H1 (cell line): ENCODE measurements at regions not wholly inside any gene's neighbourhood (a gene's known extent, or its start where the extent isn't known, plus 50 kb on each side); places are given as distances from the start of the nearest gene placed in this dataset.

ENCODE experiments used
- CTCF ChIA-PET: fragments of 300-600 bp; sonication (Branson Sonifier 250); formaldehyde crosslinking; loops from one replicate; lab custom pipeline; 2021; ENCODE audit not compliant: partially characterized antibody; lab: Charles Lee
- POLR2A ChIA-PET: fragments of 300-600 bp; sonication (Branson Sonifier 250); formaldehyde crosslinking; loops from one replicate; lab custom pipeline; 2021; ENCODE audit warnings: inconsistent platforms; ENCODE audit not compliant: partially characterized antibody; lab: Charles Lee
- DNase-seq, 2 experiments: peaks; one replicate each; pipeline versions ENCODE4 v3.0.0 to v3.0.0-alpha.2; 2010 to 2022; ENCODE audit warnings: low spot score in 2 of 2, low read depth in 1 of 2, mixed read lengths in 1 of 2
- FAIRE-seq: peaks from 2 replicates; lab custom pipeline; 2011; peaks lifted over from hg19 to GRCh38; lab: Jason Lieb, UNC
- H2AFZ ChIP-seq: 2 replicates; pipeline ENCODE4 v1.8.1; 2012; ENCODE audit warnings: low read length, inconsistent platforms
- H2AK5ac ChIP-seq: 2 replicates; pipeline ENCODE4 v1.6.1; 2013; ENCODE audit warnings: low read depth, low read length
- H2BK120ac ChIP-seq: replicated peaks from 2 replicates; pipeline ENCODE3; 2013; ENCODE audit warnings: low read depth, low read length, inconsistent platforms
- H2BK12ac ChIP-seq: 2 replicates; pipeline ENCODE4 v1.6.1; 2013; ENCODE audit warnings: low read depth, low read length
- H2BK15ac ChIP-seq: 2 replicates; pipeline ENCODE4 v1.6.1; 2013; ENCODE audit warnings: low read length
- H2BK20ac ChIP-seq: 2 replicates; pipeline ENCODE4 v1.6.1; 2013; ENCODE audit warnings: low read length
- H2BK5ac ChIP-seq: 2 replicates; pipeline ENCODE4 v1.6.1; 2013; ENCODE audit warnings: low read depth, low read length
- H3K14ac ChIP-seq: 2 replicates; pipeline ENCODE4 v1.6.1; 2013; ENCODE audit warnings: inconsistent platforms; ENCODE audit not compliant: insufficient read length
- H3K18ac ChIP-seq: 2 replicates; pipeline ENCODE4 v1.6.1; 2013; ENCODE audit warnings: low read length; ENCODE audit errors: extremely low read depth
- H3K23ac ChIP-seq: 2 replicates; pipeline ENCODE4 v1.6.1; 2013; ENCODE audit warnings: inconsistent platforms; ENCODE audit not compliant: insufficient read length
- H3K23me2 ChIP-seq: 2 replicates; pipeline ENCODE4 v1.6.1; 2013; ENCODE audit warnings: low read depth, low read length
- H3K27ac ChIP-seq: 2 replicates; pipeline ENCODE4 v1.6.1; 2011; ENCODE audit warnings: low read depth, low read length, inconsistent platforms
- H3K27me3 ChIP-seq, 4 experiments: replicated peaks in 1 of 4; 1 replicate in 1 of 4; 2 replicates in 3 of 4; pipeline versions ENCODE4 v1.6.1 to v1.8.1; 2011 to 2013; ENCODE audit warnings: low read length in 3 of 4, mild to moderate bottlenecking in 3 of 4, inconsistent platforms in 2 of 4, mixed read lengths in 2 of 4, moderate library complexity in 1 of 4; ENCODE audit not compliant: control insufficient read depth in 3 of 4, insufficient read depth in 3 of 4; ENCODE audit errors: extremely low read depth in 1 of 4
- H3K36me3 ChIP-seq, 4 experiments: 2 replicates each; pipeline versions ENCODE4 v1.6.1 to v1.8.1; 2011 to 2013; ENCODE audit warnings: mild to moderate bottlenecking in 4 of 4, low read length in 3 of 4, moderate library complexity in 2 of 4, control low read depth in 1 of 4, inconsistent platforms in 1 of 4; ENCODE audit not compliant: insufficient read depth in 4 of 4, control insufficient read depth in 2 of 4
- H3K4ac ChIP-seq: replicated peaks from 2 replicates; pipeline ENCODE3; 2013; ENCODE audit warnings: low read length, low read depth, mixed read lengths, inconsistent platforms; ENCODE audit not compliant: insufficient read length
- H3K4me1 ChIP-seq, 4 experiments: replicated peaks in 1 of 4; 1 replicate in 1 of 4; 2 replicates in 3 of 4; pipeline versions ENCODE4 v1.6.1 to v1.8.1; 2011 to 2013; ENCODE audit warnings: low read length in 3 of 4, inconsistent platforms in 2 of 4, mixed read lengths in 1 of 4; ENCODE audit not compliant: insufficient read depth in 4 of 4, control insufficient read depth in 3 of 4
- H3K4me2 ChIP-seq, 2 experiments: 2 replicates each; pipeline versions ENCODE4 v1.6.1 to v1.8.1; 2011 to 2013; ENCODE audit warnings: low read depth in 2 of 2, low read length in 2 of 2, control low read depth in 1 of 2, inconsistent platforms in 1 of 2, mild to moderate bottlenecking in 1 of 2; ENCODE audit not compliant: insufficient read depth in 1 of 2
- H3K4me3 ChIP-seq, 4 experiments: fragments of 200-600, 300-600 bp in 1 of 4; sonication (generic), shearing (Covaris generic), sonication (Bioruptor Twin) in 1 of 4; 2 replicates each; pipeline versions ENCODE4 v1.5.1 to v1.8.1; 2011 to 2016; ENCODE audit warnings: low read length in 4 of 4, low read depth in 3 of 4, control low read depth in 2 of 4, inconsistent platforms in 2 of 4, mild to moderate bottlenecking in 2 of 4, mixed read lengths in 1 of 4, moderate library complexity in 1 of 4; ENCODE audit not compliant: insufficient read depth in 2 of 4; ENCODE audit errors: extremely low read depth in 1 of 4
- H3K56ac ChIP-seq: replicated peaks from 2 replicates; pipeline ENCODE3; 2013; ENCODE audit warnings: low read depth, mild to moderate bottlenecking, mixed read lengths, low read length, inconsistent platforms; ENCODE audit not compliant: insufficient read length
- H3K79me1 ChIP-seq: 2 replicates; pipeline ENCODE4 v1.6.1; 2013; ENCODE audit warnings: low read depth, low read length, control low read depth
- H3K79me2 ChIP-seq, 2 experiments: 2 replicates each; pipeline versions ENCODE4 v1.6.1 to v1.8.1; 2012 to 2013; ENCODE audit warnings: low read length in 2 of 2, mild to moderate bottlenecking in 2 of 2, inconsistent platforms in 1 of 2; ENCODE audit not compliant: insufficient read depth in 2 of 2, control insufficient read depth in 1 of 2
- H3K9ac ChIP-seq, 4 experiments: replicated peaks in 1 of 4; 1 replicate in 1 of 4; 2 replicates in 3 of 4; pipeline versions ENCODE4 v1.6.1 to v1.8.1; 2011 to 2013; ENCODE audit warnings: low read depth in 3 of 4, low read length in 3 of 4, control low read depth in 2 of 4, mild to moderate bottlenecking in 2 of 4, moderate library complexity in 2 of 4, inconsistent platforms in 1 of 4; ENCODE audit errors: extremely low read depth in 1 of 4
- H3K9me3 ChIP-seq, 2 experiments: 2 replicates each; pipeline versions ENCODE4 v1.6.1 to v1.8.1; 2012 to 2013; ENCODE audit warnings: mild to moderate bottlenecking in 2 of 2, moderate library complexity in 2 of 2, control low read depth in 1 of 2, inconsistent platforms in 1 of 2, low read depth in 1 of 2, low read length in 1 of 2, mixed read lengths in 1 of 2; ENCODE audit not compliant: insufficient read depth in 2 of 2
- H4K20me1 ChIP-seq, 2 experiments: replicated peaks in 1 of 2; 2 replicates each; pipeline versions ENCODE3 to v1.8.1; 2011 to 2013; ENCODE audit warnings: inconsistent platforms in 2 of 2, low read length in 2 of 2, mild to moderate bottlenecking in 1 of 2; ENCODE audit not compliant: insufficient read depth in 2 of 2, control insufficient read depth in 1 of 2
- H4K5ac ChIP-seq: 2 replicates; pipeline ENCODE4 v1.6.1; 2013; ENCODE audit warnings: low read length, low read depth, mixed read lengths, inconsistent platforms; ENCODE audit not compliant: insufficient read length
- H4K8ac ChIP-seq: 2 replicates; pipeline ENCODE4 v1.8.0; 2013; ENCODE audit warnings: mild to moderate bottlenecking, moderate library complexity, low read length, inconsistent platforms; ENCODE audit not compliant: insufficient read depth; ENCODE audit errors: extremely low read depth
- H4K91ac ChIP-seq: replicated peaks from 2 replicates; pipeline ENCODE3; 2013; ENCODE audit warnings: low read length, mixed read lengths, inconsistent platforms; ENCODE audit not compliant: insufficient read length
- CBX5 ChIP-seq: fragments of 300-800, 300-1000 bp; sonication (generic); IDR thresholded peaks from 2 replicates; pipeline ENCODE4 v1.7.1; 2016; ENCODE audit warnings: antibody characterized with exemption, low read length, low read depth
- EZH2 ChIP-seq: fragments of 200-600 bp; sonication (generic); IDR thresholded peaks from 2 replicates; pipeline ENCODE4 v1.7.1; 2012; ENCODE audit warnings: low read depth, mild to moderate bottlenecking, moderate library complexity, low read length, inconsistent platforms; ENCODE audit not compliant: severe bottlenecking
- FOSL1 ChIP-seq: IDR thresholded peaks from 2 replicates; pipeline ENCODE4 v1.6.1; 2011; ENCODE audit warnings: mild to moderate bottlenecking, low read depth, low read length, moderate library complexity; ENCODE audit not compliant: insufficient read depth
- RBBP5 ChIP-seq: IDR thresholded peaks from 2 replicates; pipeline ENCODE4 v1.7.1; 2012; ENCODE audit warnings: low read depth, mild to moderate bottlenecking, inconsistent platforms, low read length, moderate library complexity, borderline replicate concordance
- SIN3A ChIP-seq, 2 experiments: IDR thresholded peaks in 1 of 2; conservative IDR thresholded peaks in 1 of 2; 2 replicates each; pipeline ENCODE4 v1.6.1; 2011 to 2012; ENCODE audit warnings: low read length in 2 of 2, improper control_type of control experiment in 1 of 2, low read depth in 1 of 2, mild to moderate bottlenecking in 1 of 2
- SIRT6 ChIP-seq: IDR thresholded peaks from one replicate; pipeline ENCODE4 v1.7.1; 2012; ENCODE audit warnings: low read length, inconsistent platforms
- SP2 ChIP-seq: IDR thresholded peaks from 2 replicates; pipeline ENCODE4 v1.6.1; 2012; ENCODE audit warnings: mild to moderate bottlenecking, low read length, inconsistent platforms
- WGBS, 2 experiments: shearing (Covaris generic) in 1 of 2; methylation state at CpG; one replicate each; pipeline versions ENCODE4 v1.1.6 to v1.1.7; 2013 to 2015; ENCODE audit warnings: low lambda C conversion rate in 2 of 2, mixed read lengths in 2 of 2, inconsistent platforms in 1 of 2, low coverage in 1 of 2, missing lambda C conversion rate in 1 of 2; ENCODE audit not compliant: insufficient replicate concordance in 2 of 2, insufficient coverage in 1 of 2, insufficient read length in 1 of 2; ENCODE audit errors: extremely low coverage in 1 of 2, missing lambda C conversion rate in 1 of 2; 5-methylcytosine and 5-hydroxymethylcytosine counted together

GRCh38 chr7:155999631-156000489 lies 187.6 kb upstream of the SHH start:
- Histone ChIP-seq H3K79me2 (no peaks in the 10 kb centered on the region), H3K36me3 (no peaks in the 10 kb centered on the region), H2BK12ac (no peak overlapping the region), H3K4ac (no peak overlapping the region), H4K20me1 (no peaks in the 10 kb centered on the region), H4K8ac (no peak overlapping the region; the same call in 1 of the 2 replicates), H2AFZ (no peak overlapping the region), H3K27me3 (no peaks in the 10 kb centered on the region), H3K23me2 (no peaks in the 10 kb centered on the region), H3K14ac (no peak overlapping the region), H2BK5ac (no peak overlapping the region), H3K56ac (no peak overlapping the region), H4K5ac (no peak overlapping the region), H2BK15ac (no peak overlapping the region), H3K9ac (no peak overlapping the region), H3K4me2 (no peak overlapping the region), H2BK120ac (no peak overlapping the region), H3K4me1 (no peaks in the 10 kb centered on the region; a peak in 1 of 7 replicates), H3K79me1 (no peaks in the 10 kb centered on the region), H3K27ac (no peak overlapping the region), H2BK20ac (no peak overlapping the region), H3K9me3 (peaks cover 0 to 3% of the 10 kb centered on the region in 2 experiments; a peak in 1 of 4 replicates), H2AK5ac (no peak overlapping the region), H4K91ac (no peak overlapping the region), H3K4me3 (no peak overlapping the region), H3K18ac (no peak overlapping the region), H3K23ac (no peak overlapping the region)
- 93% methylated on average over 29 of the region's 29 CpGs; no CpG with 5 or more reads in 1 of the 2 experiments for WGBS, 2 experiments
- ChIA-PET CTCF (no interaction called here), POLR2A (no interaction called here)
- FAIRE-seq = no peak
- TF ChIP-seq SP2 = no peak
- TF ChIP-seq SIN3A (conservative IDR thresholded peaks at IDR 0.05 in 1 of 2, IDR thresholded peaks at IDR 0.05 in 1 of 2; ENCODE audit: low read depth in 1 of 2, low read length in 2 of 2) = no peak
- no peak for TF ChIP-seq FOSL1
- TF ChIP-seq EZH2 = no peak
- no peak for TF ChIP-seq SIRT6
- TF ChIP-seq RBBP5 = no peak
- no peak for TF ChIP-seq CBX5
- TF ChIP-seq, all 59 proteins: peak for 0
- peak in 1 of 2 experiments; percentile 28 for DNase-seq
